ENCODE measurements at regions not wholly inside any gene's neighbourhood (a gene's known extent, or its start where the extent isn't known, plus 50 kb on each side); places are given as distances from the start of the nearest gene placed in this dataset.

GRCh38 chr1:219299420-219299819 is 125.7 kb downstream of the LYPLAL1 start:
- TF ChIP-seq POLR2A (IDR thresholded peaks at IDR 0.05; ENCODE audit: borderline replicate concordance, extremely low read depth, insufficient read depth, insufficient read length) = no peak
- no peak for TF ChIP-seq CTCF (IDR thresholded peaks at IDR 0.05 in 2 of 3, conservative IDR thresholded peaks at IDR 0.05 in 1 of 3; ENCODE audit: borderline replicate concordance in 1 of 3, insufficient read depth in 1 of 3, low read depth in 2 of 3, low read length in 2 of 3)
- no peak for TF ChIP-seq SP1 (IDR thresholded peaks at IDR 0.05; ENCODE audit: low read depth)
- no peak for TF ChIP-seq ZBTB33 (IDR thresholded peaks at IDR 0.05; ENCODE audit: extremely low read depth, insufficient replicate concordance, low read length)
- TF ChIP-seq POLR2AphosphoS5 (IDR thresholded peaks at IDR 0.05; ENCODE audit: low read depth, low read length) = no peak
- TF ChIP-seq EZH2 (IDR thresholded peaks at IDR 0.05) = no peak
- no peak for TF ChIP-seq REST (IDR thresholded peaks at IDR 0.05; ENCODE audit: low read depth)

All from HCT116 (cell line).